ENCODE measurements at regions not wholly inside any gene's neighbourhood (a gene's known extent, or its start where the extent isn't known, plus 50 kb on each side); places are given as distances from the start of the nearest gene placed in this dataset.

DNA sequence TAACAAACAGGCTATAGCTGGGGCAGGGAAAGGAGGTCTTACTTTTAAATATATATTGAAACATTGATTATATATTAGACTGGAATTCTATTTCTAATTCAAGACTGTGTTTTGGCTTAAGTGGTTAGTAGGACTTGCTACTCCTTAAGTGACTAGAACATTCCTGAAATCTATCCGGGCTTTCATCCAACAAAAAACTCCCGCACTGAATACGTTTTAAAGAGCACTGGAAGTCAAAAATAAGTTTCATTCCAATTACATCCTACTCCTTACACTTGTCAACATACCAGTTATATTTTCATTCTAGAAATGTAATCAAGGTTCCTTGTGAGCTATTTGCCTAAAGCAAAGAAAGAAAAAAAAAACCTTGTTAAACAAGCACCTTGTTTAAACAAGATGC lies 204.6 kb downstream of the SP3 start:
- TF ChIP-seq SPI1 (IDR thresholded peaks at IDR 0.05; ENCODE audit: borderline replicate concordance, low read depth) = no peak
- TF ChIP-seq CTCF (IDR thresholded peaks at IDR 0.05; ENCODE audit: insufficient read depth, low read length) = no peak
- no peak for TF ChIP-seq REST (IDR thresholded peaks at IDR 0.05; ENCODE audit: insufficient replicate concordance, low read depth)
- no peak for TF ChIP-seq POLR2AphosphoS5 (IDR thresholded peaks at IDR 0.05; ENCODE audit: low read depth)
- TF ChIP-seq GABPA (IDR thresholded peaks at IDR 0.05; ENCODE audit: low read depth) = no peak
- no peak overlapping the region for H3K27ac ChIP-seq (replicated peaks)
- H3K4me3 ChIP-seq (replicated peaks; ENCODE audit: insufficient read depth, low read length) = no peak overlapping the region
- H3K27me3 ChIP-seq (ENCODE audit: insufficient read depth, poor library complexity, severe bottlenecking) = peaks cover 6% of the 10 kb centered on the region
- DNase-seq (ENCODE audit: low read depth in 1 of 2, low spot score in 1 of 2) = no peak

DNA sequence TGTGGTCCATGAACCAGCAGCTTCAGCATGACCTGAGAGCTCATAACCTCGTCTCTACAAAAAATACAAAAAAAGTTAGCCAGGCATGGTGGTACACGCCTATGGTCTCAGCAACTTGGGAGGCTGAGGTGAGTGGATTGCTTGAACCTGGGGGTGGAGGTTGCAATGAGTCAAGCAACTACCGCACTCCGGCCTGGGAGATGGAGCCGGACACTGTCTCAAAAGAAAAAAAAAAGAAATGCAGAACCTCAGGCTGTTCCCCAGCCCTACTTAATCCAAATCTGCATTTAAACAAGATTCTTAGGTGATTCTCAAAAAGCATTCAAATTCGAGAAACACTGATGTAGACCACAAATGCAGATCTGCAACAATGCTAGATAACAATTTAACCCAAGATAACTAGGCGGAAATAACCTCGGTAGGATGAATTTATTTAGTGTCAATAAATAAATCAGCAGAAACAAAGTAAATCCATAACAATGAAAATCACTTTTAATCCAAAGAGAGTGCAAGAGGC lies 203.5 kb downstream of the SP3 start:
- Histone ChIP-seq H3K4me3 (replicated peaks; ENCODE audit: insufficient read depth, low read length) (no peak overlapping the region), H3K27ac (replicated peaks) (no peak overlapping the region), H3K27me3 (ENCODE audit: insufficient read depth, poor library complexity, severe bottlenecking) (peaks cover 6% of the 10 kb centered on the region)
- no peak for DNase-seq (ENCODE audit: low read depth in 1 of 2, low spot score in 1 of 2)
- TF ChIP-seq POLR2AphosphoS5 (IDR thresholded peaks at IDR 0.05; ENCODE audit: low read depth) (no peak), CTCF (IDR thresholded peaks at IDR 0.05; ENCODE audit: insufficient read depth, low read length) (no peak)

GRCh38 chr2:173762221-173762620 lies 203.0 kb downstream of the SP3 start:
- TF ChIP-seq SPI1 (IDR thresholded peaks at IDR 0.05; ENCODE audit: borderline replicate concordance, low read depth) (no peak), GABPA (IDR thresholded peaks at IDR 0.05; ENCODE audit: low read depth) (no peak), POLR2AphosphoS5 (IDR thresholded peaks at IDR 0.05; ENCODE audit: low read depth) (no peak), CTCF (IDR thresholded peaks at IDR 0.05; ENCODE audit: insufficient read depth, low read length) (no peak), REST (IDR thresholded peaks at IDR 0.05; ENCODE audit: insufficient replicate concordance, low read depth) (no peak)
- peaks cover 6% of the 10 kb centered on the region for H3K27me3 ChIP-seq (ENCODE audit: insufficient read depth, poor library complexity, severe bottlenecking)
- no peak for DNase-seq (ENCODE audit: low read depth in 1 of 2, low spot score in 1 of 2)
- no peak overlapping the region for H3K27ac ChIP-seq (replicated peaks)
- H3K4me3 ChIP-seq (replicated peaks; ENCODE audit: insufficient read depth, low read length) = no peak overlapping the region

- H3K27ac ChIP-seq (replicated peaks) = no peak overlapping the region
- peaks cover 6% of the 10 kb centered on the region for H3K27me3 ChIP-seq (ENCODE audit: insufficient read depth, poor library complexity, severe bottlenecking)
- TF ChIP-seq REST (IDR thresholded peaks at IDR 0.05; ENCODE audit: insufficient replicate concordance, low read depth) = no peak
- no peak for TF ChIP-seq GABPA (IDR thresholded peaks at IDR 0.05; ENCODE audit: low read depth)
- no peak for TF ChIP-seq SPI1 (IDR thresholded peaks at IDR 0.05; ENCODE audit: borderline replicate concordance, low read depth)
- TF ChIP-seq POLR2AphosphoS5 (IDR thresholded peaks at IDR 0.05; ENCODE audit: low read depth) = no peak
- TF ChIP-seq CTCF (IDR thresholded peaks at IDR 0.05; ENCODE audit: insufficient read depth, low read length) = no peak
- DNase-seq (ENCODE audit: low read depth in 1 of 2, low spot score in 1 of 2) = no peak
- H3K4me3 ChIP-seq (replicated peaks; ENCODE audit: insufficient read depth, low read length) = no peak overlapping the region
Observed at GRCh38 chr2:173762864-173763263, 202.3 kb downstream of the SP3 start.
